ENCODE measurements at regions not wholly inside any gene's neighbourhood (a gene's known extent, or its start where the extent isn't known, plus 50 kb on each side); places are given as distances from the start of the nearest gene placed in this dataset.

DNA sequence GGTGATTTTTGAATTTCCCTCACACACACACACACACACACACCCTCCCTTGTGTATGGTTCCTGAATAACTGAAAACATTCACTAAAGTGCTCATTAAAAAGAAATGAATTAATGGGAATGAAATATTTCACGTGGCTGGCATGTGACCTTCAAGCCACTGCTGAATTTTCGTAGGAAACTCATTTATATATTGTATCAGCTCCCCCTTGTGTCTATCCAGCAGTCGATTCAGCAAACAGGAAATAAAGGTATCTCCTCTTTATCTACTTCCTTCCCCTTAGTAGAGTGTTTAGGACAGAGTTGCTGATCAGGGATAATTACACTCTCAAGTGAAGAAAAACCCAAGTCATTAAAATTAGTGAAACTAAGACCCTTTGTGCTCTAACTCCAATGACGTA lies 912.6 kb upstream of the LCORL start:
- no peak overlapping the region for H3K4me2 ChIP-seq (ENCODE audit: low read depth, low read length)
- FAIRE-seq, result no peak
- 10% methylated on average over 4 of the region's 4 CpGs for WGBS (ENCODE audit: low lambda C conversion rate)

DNA sequence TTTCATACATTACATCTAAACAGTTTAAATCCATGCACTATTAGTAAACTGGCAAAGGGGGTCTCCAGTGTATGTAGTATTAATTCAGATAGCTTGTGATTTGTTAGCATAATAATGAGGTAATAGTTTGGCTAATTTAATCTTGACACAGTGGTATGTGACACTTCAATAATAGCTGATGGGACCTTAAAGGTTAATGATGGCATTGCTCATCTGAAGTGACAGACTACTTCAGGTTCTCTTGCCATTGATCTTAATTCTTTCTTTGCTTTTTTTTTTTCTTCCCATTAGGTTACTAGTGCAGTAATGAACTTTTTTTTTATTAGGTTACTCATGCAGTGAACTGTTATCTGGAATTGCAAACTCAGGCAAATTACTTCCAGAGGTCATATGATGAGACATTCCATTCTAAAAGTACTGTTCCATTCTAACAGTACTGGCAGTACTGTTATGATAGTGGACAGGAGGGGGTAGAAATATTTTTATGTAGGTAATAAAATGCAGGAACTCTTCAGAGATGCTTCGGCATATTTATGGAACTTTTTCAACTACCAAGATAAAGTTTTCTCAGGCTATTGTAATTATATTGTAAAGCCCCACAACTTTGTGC lies 911.3 kb upstream of the LCORL start:
- no peak overlapping the region for H2AFZ ChIP-seq (ENCODE audit: low read length)
- no peaks in the 10 kb centered on the region for H3K27me3 ChIP-seq (ENCODE audit: control insufficient read depth in 1 of 2, insufficient read depth in 2 of 2, low read length in 2 of 2)
- no TSS peak for BruUV-seq (replicated peaks)
- DNase-seq (ENCODE audit: low spot score), result no peak
- POLR2A ChIA-PET, result no interaction called here
- H4K20me1 ChIP-seq (ENCODE audit: insufficient read depth, low read length), result no peaks in the 10 kb centered on the region
- no peak overlapping the region for H3K4me3 ChIP-seq (replicated peaks in 1 of 3; ENCODE audit: insufficient read depth in 1 of 3, low read depth in 2 of 3, low read length in 3 of 3)
- CTCF ChIA-PET (ENCODE audit: low intra/inter-chr PET ratio, low total read pairs), result no interaction called here
- peaks cover 85% of the 10 kb centered on the region for H3K9me3 ChIP-seq (ENCODE audit: low read length)
- no peak overlapping the region for H3K9ac ChIP-seq (ENCODE audit: insufficient read depth, low read depth, low read length)
- no peaks in the 10 kb centered on the region for H3K4me1 ChIP-seq (ENCODE audit: insufficient read depth, low read length)
- in situ Hi-C loops (cut with HindIII; ENCODE audit: extremely low pct_ligation_motif_present, low pct_unique_long_range_greater_than_20kb), result no loop called here
- no peaks in the 10 kb centered on the region for H3K36me3 ChIP-seq (replicated peaks in 1 of 2; ENCODE audit: control insufficient read depth in 1 of 2, insufficient read depth in 2 of 2, low read length in 2 of 2)
- intact Hi-C loops (cut with micrococcal nuclease; ENCODE audit: unreplicated experiment), result no loop called here
- H3K27ac ChIP-seq (ENCODE audit: extremely low read length, insufficient read depth, low read length), result no peak overlapping the region
- H3K79me2 ChIP-seq (ENCODE audit: insufficient read depth, low read length), result no peaks in the 10 kb centered on the region
- no peak overlapping the region for H3K4me2 ChIP-seq (ENCODE audit: low read depth, low read length)
- FAIRE-seq, result no peak
- WGBS (ENCODE audit: low lambda C conversion rate), result 3% methylated on average over 1 of the region's 1 CpG
- ATAC-seq, result no peak
- TF ChIP-seq ZNF773 (CRISPR knock-in tag; IDR thresholded peaks at IDR 0.05; ENCODE audit: borderline replicate concordance), result no peak
- no peak for TF ChIP-seq TSC22D2 (CRISPR knock-in tag; IDR thresholded peaks at IDR 0.05; ENCODE audit: borderline replicate concordance)
- no peak for TF ChIP-seq ZNF850 (CRISPR knock-in tag; conservative IDR thresholded peaks at IDR 0.05)
- TF ChIP-seq ZNF709 (CRISPR knock-in tag; IDR thresholded peaks at IDR 0.05), result no peak
- TF ChIP-seq LCORL (IDR thresholded peaks at IDR 0.05), result no peak
- TF ChIP-seq LCORL (CRISPR knock-in tag; IDR thresholded peaks at IDR 0.05), result no peak
- no peak for TF ChIP-seq ZNF781 (CRISPR knock-in tag; IDR thresholded peaks at IDR 0.05; ENCODE audit: borderline replicate concordance, not compliant biosample characterization)
- TF ChIP-seq ZNF234 (CRISPR knock-in tag; conservative IDR thresholded peaks at IDR 0.05), result no peak
- no peak for TF ChIP-seq MTA3 (CRISPR knock-in tag; IDR thresholded peaks at IDR 0.05)
- TF ChIP-seq PHF20 (CRISPR knock-in tag; IDR thresholded peaks at IDR 0.05), result no peak
- TF ChIP-seq, protein P1, sequence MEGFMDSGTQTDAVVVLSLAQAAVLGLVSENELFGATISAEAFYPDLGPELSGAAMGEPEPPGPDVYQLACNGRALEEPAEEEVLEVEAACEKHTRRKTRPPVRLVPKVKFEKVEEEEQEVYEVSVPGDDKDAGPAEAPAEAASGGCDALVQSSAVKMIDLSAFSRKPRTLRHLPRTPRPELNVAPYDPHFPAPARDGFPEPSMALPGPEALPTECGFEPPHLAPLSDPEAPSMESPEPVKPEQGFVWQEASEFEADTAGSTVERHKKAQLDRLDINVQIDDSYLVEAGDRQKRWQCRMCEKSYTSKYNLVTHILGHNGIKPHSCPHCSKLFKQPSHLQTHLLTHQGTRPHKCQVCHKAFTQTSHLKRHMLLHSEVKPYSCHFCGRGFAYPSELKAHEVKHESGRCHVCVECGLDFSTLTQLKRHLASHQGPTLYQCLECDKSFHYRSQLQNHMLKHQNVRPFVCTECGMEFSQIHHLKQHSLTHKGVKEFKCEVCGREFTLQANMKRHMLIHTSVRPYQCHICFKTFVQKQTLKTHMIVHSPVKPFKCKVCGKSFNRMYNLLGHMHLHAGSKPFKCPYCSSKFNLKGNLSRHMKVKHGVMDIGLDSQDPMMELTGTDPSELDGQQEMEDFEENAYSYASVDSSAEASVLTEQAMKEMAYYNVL (CRISPR knock-in tag; IDR thresholded peaks at IDR 0.05; ENCODE audit: borderline replicate concordance), result no peak
- TF ChIP-seq ZNF136 (CRISPR knock-in tag; IDR thresholded peaks at IDR 0.05; ENCODE audit: low read depth), result no peak

More for the DNA sequence above, 912.6 kb upstream of the LCORL start:
- Histone ChIP-seq H3K4me3 (replicated peaks in 1 of 3; ENCODE audit: insufficient read depth in 1 of 3, low read depth in 2 of 3, low read length in 3 of 3) (no peak overlapping the region), H2AFZ (ENCODE audit: low read length) (no peak overlapping the region), H3K79me2 (ENCODE audit: insufficient read depth, low read length) (no peaks in the 10 kb centered on the region), H3K9me3 (ENCODE audit: low read length) (peaks cover 86% of the 10 kb centered on the region), H3K36me3 (replicated peaks in 1 of 2; ENCODE audit: control insufficient read depth in 1 of 2, insufficient read depth in 2 of 2, low read length in 2 of 2) (no peaks in the 10 kb centered on the region), H3K9ac (ENCODE audit: insufficient read depth, low read depth, low read length) (no peak overlapping the region), H3K27ac (ENCODE audit: extremely low read length, insufficient read depth, low read length) (no peak overlapping the region), H3K27me3 (ENCODE audit: control insufficient read depth in 1 of 2, insufficient read depth in 2 of 2, low read length in 2 of 2) (no peaks in the 10 kb centered on the region), H4K20me1 (ENCODE audit: insufficient read depth, low read length) (no peaks in the 10 kb centered on the region), H3K4me1 (ENCODE audit: insufficient read depth, low read length) (no peaks in the 10 kb centered on the region)
- ChIA-PET POLR2A (no interaction called here), CTCF (ENCODE audit: low intra/inter-chr PET ratio, low total read pairs) (no interaction called here)
- TF ChIP-seq ZNF331 (CRISPR knock-in tag; IDR thresholded peaks at IDR 0.05), result no peak
- TF ChIP-seq, protein P2, sequence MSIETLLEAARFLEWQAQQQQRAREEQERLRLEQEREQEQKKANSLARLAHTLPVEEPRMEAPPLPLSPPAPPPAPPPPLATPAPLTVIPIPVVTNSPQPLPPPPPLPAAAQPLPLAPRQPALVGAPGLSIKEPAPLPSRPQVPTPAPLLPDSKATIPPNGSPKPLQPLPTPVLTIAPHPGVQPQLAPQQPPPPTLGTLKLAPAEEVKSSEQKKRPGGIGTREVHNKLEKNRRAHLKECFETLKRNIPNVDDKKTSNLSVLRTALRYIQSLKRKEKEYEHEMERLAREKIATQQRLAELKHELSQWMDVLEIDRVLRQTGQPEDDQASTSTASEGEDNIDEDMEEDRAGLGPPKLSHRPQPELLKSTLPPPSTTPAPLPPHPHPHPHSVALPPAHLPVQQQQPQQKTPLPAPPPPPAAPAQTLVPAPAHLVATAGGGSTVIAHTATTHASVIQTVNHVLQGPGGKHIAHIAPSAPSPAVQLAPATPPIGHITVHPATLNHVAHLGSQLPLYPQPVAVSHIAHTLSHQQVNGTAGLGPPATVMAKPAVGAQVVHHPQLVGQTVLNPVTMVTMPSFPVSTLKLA (IDR thresholded peaks at IDR 0.05), result 0 out of 2 replicates have a peak, but pooled peaks have one; percentile 13
- intact Hi-C loops (cut with micrococcal nuclease; ENCODE audit: unreplicated experiment) (no loop called here), in situ Hi-C loops (cut with HindIII; ENCODE audit: extremely low pct_ligation_motif_present, low pct_unique_long_range_greater_than_20kb) (no loop called here)
- DNase-seq (ENCODE audit: low spot score), result no peak
- no peak for ATAC-seq
- no TSS peak for BruUV-seq (replicated peaks)

Data from HepG2 (cell line).